Superior temporal gyrus (tissue), 1 donor: ENCODE measurements at regions not wholly inside any gene's neighbourhood (a gene's known extent, or its start where the extent isn't known, plus 50 kb on each side); places are given as distances from the start of the nearest gene placed in this dataset.
A peak's percentile ranks its signal among the peaks of the same experiment; 100 is the strongest.

Experiments
- DNase-seq: peaks from one replicate; pipeline ENCODE4 v3.0.0-alpha.2; 2016; ENCODE audit errors: extremely low spot score

DNA sequence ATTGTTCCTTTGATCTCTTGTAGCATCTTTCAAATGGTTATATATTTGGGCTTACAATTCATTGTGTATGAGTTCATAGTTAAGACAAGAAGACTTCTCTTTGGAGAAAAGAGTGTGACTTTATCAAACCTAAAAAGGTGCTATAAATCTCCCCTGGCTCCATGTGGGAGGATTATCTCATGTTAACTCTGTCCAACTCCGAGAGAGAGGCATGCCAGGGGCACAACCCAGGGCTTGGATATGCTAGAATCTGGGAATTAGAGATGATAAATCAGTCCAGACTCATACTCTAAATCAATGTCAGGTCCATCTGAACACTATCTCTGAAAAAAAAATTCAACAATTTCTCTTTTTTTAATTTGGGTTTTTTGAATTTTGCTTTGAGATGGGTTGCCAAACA lies 462.8 kb downstream of the TUSC7 start:
- no peak for DNase-seq

DNA sequence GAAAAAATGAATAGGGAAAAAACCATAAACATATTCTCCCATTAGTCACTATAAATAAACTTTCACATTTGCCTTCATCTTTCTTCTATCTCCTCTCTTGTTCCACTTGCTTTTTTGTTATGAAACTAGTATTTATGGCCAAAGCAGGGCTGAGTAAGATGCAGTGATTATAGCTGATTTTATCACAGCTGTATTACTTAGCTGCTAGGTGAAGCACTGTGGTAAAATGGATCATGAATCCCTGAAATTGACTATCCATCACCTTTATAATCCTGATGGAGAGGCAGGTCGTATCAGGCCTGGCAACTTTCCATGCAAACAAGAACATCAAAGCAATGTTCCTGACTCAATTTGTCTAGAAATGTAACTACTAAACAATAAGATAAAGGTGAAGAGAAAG lies 471.6 kb downstream of the TUSC7 start:
- DNase-seq, result no peak

GRCh38 chr3:117184574-117184973 lies 475.0 kb downstream of the TUSC7 start:
- no peak for DNase-seq

DNA sequence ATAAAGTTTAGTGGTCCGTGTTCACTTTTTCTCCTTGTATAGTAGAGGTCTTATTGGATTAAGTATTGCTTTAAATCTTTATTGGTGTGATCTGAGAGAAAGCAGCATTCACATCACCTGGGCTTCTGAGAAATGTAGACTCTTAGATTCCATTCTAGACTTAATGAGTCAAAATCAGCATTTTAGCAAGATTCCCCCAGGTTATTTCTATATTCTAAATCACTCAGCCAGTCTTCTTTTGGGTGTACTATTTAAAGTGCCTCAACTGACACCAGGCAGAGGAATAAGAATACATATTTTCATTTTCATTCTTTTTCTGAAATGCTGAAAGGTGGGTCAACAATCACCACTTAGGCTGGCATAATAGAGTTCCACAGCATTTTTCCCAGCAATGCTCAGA lies 481.7 kb downstream of the TUSC7 start:
- DNase-seq, result no peak

DNA sequence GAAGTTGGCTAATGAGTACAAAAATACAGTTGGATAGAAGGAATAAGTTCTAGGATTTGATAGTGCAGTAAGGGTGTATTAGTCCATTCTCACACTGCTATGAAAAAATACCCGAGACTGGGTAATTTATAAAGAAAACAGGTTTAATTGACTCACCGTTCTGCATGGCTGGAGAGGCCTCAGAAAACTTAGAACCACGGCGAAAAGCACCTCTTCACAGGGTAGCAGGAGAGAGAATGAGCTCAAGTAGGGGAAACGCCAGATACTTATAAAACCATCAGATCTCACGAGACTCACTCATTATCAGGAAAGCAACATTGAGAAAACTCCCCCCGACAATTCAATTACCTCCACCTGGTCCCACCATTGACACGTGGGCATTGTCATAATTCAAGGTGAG lies 483.3 kb downstream of the TUSC7 start:
- DNase-seq, result no peak

GRCh38 chr3:117193390-117193789 lies 483.8 kb downstream of the TUSC7 start:
- no peak for DNase-seq

DNA sequence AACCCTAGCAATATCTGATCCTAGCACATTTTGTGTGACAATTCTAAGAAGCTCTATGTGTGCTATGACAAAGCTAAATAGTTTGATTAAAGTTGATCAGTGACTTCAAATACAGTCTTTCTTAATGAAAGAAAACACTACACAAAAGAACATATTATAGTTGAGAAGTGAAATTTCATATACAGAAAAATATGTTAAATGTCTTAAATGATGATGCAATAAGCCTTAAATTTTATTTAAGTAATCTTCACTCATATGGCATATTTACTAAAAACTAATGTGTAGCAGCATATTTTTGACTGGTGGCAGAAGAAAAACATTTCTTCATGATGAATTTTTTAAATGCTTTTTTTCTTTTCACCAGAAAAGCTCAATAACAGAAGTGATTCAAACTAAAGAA lies 485.5 kb downstream of the TUSC7 start:
- DNase-seq, result no peak

DNA sequence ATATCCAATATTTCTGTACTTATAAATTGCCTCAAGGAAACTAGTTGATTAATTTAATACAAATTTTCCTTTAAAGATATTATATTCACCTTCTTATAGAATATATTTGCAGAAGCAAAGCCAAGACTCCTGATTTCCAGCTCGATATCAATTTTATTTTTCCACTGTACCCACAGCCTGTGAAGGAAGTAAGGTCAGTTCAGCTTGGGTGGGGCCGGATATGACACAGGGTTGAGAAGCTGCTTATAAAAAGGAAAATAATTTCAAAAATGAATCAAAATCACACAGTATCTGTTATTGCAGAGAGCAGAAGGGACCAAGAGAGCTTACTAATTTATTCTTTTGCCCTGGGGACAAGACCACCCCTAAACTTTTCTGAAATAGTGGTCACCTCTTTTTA lies 491.4 kb downstream of the TUSC7 start:
- no peak for DNase-seq

GRCh38 chr3:117201901-117202774 lies 492.6 kb downstream of the TUSC7 start:
- no peak for DNase-seq

DNA sequence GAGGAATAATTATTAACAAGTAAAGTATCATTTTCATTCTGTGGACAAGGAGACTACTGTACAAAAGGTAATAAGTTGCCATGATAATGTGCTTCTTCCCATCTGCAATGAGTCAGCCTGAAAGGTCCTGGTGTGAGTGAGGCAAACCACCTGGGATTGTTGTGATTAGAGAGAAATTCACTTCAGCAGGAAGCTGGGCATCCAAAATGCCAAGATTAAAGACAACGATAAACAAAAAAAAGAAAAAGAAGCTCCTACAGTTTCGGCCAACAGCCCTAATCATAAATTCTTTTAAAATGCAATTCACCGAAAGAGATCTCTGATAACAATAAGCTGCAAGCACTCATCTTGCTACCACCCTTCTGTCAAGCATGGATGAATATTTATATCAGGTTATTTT lies 507.8 kb downstream of the TUSC7 start:
- DNase-seq, result no peak

DNA sequence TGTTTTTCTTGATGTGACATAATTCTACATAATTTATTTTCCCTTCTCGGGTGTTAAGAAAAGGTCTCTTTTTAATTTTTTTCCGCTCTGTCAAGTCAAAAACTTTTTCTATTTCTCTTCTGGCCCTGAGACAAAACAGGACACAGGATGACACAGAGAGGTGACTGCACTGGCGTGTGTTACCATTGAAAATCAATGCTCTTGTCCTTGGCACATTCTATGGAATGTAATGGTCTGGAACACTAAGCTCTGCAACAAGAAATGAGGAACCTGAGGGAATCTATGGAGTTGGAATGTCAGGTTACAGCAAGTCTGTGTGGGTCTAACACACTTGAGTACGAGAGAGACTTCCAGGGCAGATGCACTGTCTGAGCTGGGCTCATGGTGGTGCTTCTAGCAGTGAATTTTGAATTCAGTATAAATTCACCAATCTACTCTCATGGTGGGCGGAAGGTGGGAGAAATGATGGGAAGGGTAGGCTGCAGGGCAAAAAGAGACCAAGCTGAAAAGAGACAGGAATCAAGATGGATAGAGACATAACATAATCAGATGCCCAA lies 508.3 kb downstream of the TUSC7 start:
- DNase-seq, result peak; percentile 41

DNA sequence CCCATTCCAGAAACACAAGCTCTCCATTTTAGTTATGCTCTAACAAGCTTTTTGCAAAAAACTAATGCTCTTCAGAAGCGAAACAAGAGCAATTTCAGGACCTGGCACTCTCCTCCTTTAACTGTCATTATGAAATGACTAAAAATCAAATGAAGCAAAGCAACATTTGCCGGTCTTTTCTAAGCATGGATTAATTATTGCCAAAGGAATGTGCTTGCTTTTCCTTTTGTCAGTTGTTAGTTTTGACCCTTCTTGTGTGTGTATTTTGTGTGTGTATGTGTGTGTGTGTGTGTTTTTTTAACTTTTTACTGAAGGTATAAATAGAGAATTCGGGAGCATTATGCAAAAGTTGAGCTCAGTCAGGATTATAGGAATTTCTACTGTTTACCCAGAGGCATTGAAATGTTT lies 509.1 kb downstream of the TUSC7 start:
- peak; percentile 59 for DNase-seq

DNA sequence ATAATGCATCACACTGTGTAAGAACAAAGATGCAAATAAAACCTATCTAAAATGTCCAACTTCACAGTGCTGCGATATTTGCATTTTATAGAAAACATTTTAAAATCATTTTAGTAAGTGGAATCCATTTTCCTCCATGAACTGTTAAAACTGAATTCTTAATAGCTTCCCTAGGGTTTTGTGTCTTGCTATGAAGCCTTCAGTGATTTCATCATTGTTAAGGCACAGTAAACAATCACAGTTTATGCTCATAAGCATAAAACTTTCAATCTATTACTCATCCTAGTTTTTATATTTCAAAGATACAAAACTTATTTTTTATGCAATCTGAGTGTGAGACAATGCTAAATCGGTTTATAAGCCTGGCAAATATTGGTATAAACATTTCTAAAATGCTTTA lies 509.7 kb downstream of the TUSC7 start:
- no peak for DNase-seq

- no peak for DNase-seq
Observed at GRCh38 chr3:117226932-117227331, 517.4 kb downstream of the TUSC7 start.

DNA sequence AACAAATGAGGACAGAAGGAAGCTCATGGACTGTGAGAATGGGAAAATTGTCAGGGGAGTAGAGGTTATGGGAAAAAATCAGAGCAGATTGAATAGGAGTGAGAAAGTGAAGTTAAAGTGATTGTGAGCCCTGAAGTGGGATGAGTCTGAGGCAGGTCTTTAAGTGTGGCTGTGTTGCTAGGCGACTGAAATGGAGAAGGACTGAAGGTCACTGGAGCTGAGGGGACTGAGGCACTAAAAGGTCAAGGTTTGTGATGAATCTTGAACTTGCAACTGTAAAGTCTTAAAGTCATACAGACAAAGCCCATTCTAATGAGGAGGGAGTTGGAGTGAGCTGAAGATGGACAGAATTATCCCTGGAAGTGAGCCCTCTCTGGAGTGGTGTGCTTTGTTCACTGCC lies 518.9 kb downstream of the TUSC7 start:
- no peak for DNase-seq

DNA sequence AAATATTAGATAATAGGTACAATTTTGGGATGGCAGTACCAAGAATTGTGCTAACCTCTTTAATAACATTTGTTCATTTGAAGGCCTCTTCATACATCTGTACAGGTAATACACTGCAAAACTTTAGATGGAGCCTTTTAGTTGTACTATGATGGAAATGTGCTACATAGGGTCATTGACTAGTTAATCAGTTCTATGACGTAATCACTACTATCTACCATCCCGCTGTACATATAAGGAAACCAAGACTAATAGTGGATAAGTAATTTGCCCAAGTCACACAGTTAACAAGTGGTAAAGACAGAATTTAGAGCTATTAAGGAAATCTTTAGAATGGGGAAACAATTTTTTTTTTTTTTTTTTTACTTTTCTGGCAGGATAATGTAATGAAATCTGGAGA lies 521.3 kb downstream of the TUSC7 start:
- DNase-seq, result no peak

GRCh38 chr3:117234331-117234730 lies 524.8 kb downstream of the TUSC7 start:
- peak; percentile 44 for DNase-seq

DNA sequence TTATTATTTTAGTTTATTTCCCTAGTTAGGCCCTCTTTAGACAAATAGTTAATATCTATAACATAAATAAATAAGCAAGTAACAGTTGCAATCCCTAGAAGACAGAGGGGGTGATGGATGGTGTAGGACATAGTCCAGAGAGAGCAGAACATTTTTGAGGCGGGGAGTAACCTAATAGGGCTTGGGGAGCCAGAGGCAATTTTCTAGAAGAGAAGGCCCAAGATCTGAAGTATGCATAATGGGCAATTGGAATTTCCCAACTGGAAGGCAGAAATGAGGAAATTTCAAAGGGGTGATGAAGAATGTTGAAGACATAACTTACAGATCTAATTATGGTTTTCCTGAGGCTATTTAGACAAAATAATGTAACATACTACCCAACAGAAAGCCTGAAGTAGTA lies 525.7 kb downstream of the TUSC7 start:
- no peak for DNase-seq

DNA sequence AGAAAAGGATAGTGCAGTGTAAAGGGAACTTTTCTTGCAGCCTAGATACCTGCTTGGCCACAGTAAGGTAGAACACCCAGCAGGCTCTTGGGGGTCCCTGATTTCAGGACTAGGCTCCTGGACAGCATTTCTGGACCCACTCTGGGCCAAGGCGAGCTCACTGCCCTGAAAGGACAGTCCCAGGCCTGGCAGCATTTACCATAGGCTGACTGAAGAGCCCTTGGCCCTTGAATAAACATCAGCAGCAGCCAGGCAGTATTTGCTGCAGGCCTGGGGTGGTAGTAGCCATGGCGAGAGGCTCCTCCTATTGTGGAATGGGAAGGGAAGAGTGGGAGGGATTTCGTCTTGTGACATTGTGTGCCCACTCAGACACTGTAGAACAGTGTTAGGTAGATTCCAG lies 529.2 kb downstream of the TUSC7 start:
- DNase-seq, result no peak

DNA sequence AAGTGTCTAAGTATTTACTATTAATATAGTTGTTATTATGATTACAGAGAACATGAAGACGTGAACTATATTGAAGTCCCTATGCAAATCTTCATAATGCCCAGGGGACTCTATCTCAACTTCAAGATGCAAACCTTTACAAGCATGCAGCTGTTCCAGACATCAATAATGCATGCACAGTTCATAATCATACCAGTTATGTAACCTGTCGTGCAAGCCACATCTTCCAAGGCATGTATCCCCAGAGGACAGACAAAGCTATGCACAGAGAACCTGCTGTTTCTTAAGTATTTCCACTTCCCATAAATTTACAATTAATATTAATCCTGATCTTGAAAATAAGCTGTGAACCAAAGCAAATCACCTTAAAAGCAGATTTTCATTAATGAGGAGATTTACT lies 534.1 kb downstream of the TUSC7 start:
- DNase-seq, result no peak

DNA sequence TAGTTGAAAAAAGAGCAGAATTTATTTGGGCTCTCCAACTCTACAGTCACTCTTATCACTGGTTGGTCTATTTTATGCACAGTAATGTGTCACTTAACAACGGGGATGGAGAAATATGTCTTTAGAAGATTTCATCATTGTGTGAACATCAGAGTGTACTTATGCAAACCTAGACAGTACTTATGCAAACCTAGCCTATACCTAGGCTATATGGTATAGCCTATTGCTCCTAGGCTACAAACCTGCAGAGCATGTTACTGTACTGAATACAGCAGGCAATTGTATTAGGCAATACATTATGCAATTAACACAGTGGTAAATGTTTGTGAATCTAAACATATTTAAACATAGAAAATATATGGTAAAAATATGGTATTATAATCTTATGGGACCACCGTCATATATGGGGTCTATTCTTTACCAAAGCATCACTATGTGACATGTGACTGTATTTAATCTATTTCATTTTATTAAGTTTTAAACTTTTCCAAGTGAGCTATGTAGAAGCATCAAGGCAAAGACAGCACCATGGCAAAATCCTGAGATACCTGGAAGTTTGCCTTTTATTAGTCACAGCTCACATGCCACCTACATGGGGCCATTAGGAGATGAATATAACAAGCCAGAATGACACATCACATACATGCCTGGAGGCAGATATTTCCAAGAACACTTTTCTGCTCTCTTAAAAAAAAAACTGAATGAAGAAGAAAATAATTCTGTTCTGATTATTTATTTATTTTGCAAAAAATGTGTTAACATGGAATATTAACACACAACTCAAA lies 537.4 kb downstream of the TUSC7 start:
- DNase-seq, result no peak

DNA sequence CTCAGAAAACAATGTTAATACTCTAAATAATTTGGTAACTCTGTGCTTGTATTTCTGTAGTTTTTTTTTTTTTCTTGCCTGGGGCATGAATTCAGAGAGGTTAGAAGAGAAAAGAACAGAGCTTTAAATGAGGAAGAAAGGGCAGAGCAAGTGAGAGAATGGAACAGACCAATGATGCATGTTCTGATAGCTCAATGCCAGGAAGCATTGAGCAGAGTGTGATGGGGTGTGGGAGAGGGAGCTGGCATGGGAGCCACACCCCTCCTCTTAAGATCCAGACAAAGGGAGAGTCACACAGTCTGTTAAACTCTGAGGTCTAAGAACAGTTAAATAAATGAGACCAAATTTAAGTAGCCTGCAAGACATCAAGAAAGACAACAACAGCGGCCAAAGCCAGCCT lies 538.6 kb downstream of the TUSC7 start:
- DNase-seq, result no peak

DNA sequence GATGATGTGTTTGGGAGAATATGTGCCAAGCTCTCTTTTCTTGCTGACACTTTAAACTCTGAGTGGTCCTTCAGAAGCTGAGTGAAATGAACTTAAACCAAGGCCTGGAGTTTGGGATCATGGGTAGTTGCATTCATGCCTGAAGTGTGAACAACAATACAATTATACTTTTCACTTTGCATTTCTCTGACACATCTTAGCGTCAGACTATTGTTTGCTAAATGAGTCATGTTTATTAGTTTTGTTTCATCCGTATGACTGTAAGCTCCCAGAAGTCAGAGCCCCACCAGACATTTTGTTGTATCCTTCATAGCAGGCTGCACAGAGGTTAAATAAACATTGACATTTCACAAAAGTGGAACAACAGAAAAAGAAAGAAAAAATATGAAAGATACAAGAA lies 542.6 kb downstream of the TUSC7 start:
- DNase-seq, result no peak
